K562 (cell line): ENCODE measurements at regions not wholly inside any gene's neighbourhood (a gene's known extent, or its start where the extent isn't known, plus 50 kb on each side); places are given as distances from the start of the nearest gene placed in this dataset.
"Not testable (repeated sequence)": the region's sequence is repeated elsewhere in the genome, so short reads cannot be mapped to it uniquely, and the experiment has no call there.

Experiments used
- EZH2 ChIP-seq: IDR thresholded peaks from 2 replicates; pipeline ENCODE4 v1.6.1; 2012; ENCODE audit warnings: low read depth, mild to moderate bottlenecking, inconsistent platforms, low read length, borderline replicate concordance
- TCF7 ChIP-seq: sonication (generic); IDR thresholded peaks from 2 replicates; pipeline ENCODE4 v1.6.1; 2016; ENCODE audit warnings: antibody characterized with exemption, borderline replicate concordance
- TF ChIP-seq, protein P1 (sequence below), 2 experiments: fragments of 150-350 bp in 1 of 2; IDR thresholded peaks; 2 replicates each; pipeline ENCODE4 v1.6.1; 2012 to 2016; ENCODE audit warnings: low read depth in 2 of 2, low read length in 2 of 2, mild to moderate bottlenecking in 1 of 2, moderate library complexity in 1 of 2
- TF ChIP-seq, protein P2 (sequence below): fragments of 450-650 bp; IDR thresholded peaks from 2 replicates; pipeline ENCODE4 v1.6.1; 2018; ENCODE audit not compliant: partially characterized antibody
- TF ChIP-seq, protein P3 (sequence below): conservative IDR thresholded peaks from 2 replicates; pipeline ENCODE4 v1.6.1; 2011; ENCODE audit warnings: low read depth, mild to moderate bottlenecking, low read length; ENCODE audit not compliant: control insufficient read depth

DNA sequence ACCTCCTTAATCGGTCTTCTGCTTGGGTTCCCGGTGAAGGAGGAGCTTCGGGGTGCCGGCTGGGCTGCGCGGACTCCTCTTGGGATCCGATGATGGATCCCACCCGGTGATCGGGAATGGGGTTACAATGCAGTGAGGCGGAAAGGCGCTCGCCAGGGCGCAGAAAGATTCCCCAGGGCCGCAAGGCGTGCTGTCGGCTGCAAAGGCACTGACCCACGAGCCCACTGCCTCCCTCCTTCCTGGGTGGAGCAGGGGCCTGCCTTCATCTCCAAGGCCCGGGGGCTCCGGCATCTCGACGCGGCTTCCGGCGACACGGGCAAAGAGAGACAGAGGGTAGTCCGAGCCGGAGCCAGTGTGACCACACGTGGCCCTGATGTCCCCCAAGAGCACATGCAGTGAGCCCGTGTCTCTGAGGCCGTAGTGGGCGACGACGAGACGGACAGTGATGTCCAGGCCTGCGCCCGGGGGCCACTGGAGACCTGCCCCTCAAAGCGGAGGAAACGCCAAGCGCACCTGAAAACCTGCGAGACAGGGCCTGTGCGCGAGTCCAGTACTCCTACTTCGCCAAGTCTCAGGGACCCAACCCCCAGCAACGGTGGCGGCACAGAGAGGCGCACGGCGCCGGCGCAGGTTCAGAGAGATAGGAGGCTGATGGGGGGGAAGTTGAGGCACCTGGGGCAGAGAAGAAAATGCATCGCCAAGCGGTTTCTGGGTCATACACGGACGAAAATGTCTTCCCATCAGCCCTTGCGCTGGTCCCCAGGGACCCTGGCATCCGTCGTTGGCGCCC lies 401.4 kb upstream of the TPTE start:
- TF ChIP-seq, protein P1, sequence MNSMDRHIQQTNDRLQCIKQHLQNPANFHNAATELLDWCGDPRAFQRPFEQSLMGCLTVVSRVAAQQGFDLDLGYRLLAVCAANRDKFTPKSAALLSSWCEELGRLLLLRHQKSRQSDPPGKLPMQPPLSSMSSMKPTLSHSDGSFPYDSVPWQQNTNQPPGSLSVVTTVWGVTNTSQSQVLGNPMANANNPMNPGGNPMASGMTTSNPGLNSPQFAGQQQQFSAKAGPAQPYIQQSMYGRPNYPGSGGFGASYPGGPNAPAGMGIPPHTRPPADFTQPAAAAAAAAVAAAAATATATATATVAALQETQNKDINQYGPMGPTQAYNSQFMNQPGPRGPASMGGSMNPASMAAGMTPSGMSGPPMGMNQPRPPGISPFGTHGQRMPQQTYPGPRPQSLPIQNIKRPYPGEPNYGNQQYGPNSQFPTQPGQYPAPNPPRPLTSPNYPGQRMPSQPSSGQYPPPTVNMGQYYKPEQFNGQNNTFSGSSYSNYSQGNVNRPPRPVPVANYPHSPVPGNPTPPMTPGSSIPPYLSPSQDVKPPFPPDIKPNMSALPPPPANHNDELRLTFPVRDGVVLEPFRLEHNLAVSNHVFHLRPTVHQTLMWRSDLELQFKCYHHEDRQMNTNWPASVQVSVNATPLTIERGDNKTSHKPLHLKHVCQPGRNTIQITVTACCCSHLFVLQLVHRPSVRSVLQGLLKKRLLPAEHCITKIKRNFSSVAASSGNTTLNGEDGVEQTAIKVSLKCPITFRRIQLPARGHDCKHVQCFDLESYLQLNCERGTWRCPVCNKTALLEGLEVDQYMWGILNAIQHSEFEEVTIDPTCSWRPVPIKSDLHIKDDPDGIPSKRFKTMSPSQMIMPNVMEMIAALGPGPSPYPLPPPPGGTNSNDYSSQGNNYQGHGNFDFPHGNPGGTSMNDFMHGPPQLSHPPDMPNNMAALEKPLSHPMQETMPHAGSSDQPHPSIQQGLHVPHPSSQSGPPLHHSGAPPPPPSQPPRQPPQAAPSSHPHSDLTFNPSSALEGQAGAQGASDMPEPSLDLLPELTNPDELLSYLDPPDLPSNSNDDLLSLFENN (IDR thresholded peaks at IDR 0.05; ENCODE audit: low read depth in 2 of 2, low read length in 2 of 2), result not testable (repeated sequence)
- TF ChIP-seq, protein P2, sequence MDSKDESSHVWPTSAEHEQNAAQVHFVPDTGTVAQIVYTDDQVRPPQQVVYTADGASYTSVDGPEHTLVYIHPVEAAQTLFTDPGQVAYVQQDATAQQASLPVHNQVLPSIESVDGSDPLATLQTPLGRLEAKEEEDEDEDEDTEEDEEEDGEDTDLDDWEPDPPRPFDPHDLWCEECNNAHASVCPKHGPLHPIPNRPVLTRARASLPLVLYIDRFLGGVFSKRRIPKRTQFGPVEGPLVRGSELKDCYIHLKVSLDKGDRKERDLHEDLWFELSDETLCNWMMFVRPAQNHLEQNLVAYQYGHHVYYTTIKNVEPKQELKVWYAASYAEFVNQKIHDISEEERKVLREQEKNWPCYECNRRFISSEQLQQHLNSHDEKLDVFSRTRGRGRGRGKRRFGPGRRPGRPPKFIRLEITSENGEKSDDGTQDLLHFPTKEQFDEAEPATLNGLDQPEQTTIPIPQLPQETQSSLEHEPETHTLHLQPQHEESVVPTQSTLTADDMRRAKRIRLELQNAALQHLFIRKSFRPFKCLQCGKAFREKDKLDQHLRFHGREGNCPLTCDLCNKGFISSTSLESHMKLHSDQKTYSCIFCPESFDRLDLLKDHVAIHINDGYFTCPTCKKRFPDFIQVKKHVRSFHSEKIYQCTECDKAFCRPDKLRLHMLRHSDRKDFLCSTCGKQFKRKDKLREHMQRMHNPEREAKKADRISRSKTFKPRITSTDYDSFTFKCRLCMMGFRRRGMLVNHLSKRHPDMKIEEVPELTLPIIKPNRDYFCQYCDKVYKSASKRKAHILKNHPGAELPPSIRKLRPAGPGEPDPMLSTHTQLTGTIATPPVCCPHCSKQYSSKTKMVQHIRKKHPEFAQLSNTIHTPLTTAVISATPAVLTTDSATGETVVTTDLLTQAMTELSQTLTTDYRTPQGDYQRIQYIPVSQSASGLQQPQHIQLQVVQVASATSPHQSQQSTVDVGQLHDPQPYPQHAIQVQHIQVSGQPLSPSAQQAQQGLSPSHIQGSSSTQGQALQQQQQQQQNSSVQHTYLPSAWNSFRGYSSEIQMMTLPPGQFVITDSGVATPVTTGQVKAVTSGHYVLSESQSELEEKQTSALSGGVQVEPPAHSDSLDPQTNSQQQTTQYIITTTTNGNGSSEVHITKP, result not testable (repeated sequence)
- not testable (repeated sequence) for TF ChIP-seq EZH2, TCF7
- TF ChIP-seq, protein P3, sequence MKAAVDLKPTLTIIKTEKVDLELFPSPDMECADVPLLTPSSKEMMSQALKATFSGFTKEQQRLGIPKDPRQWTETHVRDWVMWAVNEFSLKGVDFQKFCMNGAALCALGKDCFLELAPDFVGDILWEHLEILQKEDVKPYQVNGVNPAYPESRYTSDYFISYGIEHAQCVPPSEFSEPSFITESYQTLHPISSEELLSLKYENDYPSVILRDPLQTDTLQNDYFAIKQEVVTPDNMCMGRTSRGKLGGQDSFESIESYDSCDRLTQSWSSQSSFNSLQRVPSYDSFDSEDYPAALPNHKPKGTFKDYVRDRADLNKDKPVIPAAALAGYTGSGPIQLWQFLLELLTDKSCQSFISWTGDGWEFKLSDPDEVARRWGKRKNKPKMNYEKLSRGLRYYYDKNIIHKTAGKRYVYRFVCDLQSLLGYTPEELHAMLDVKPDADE, result not testable (repeated sequence)
